Upper lobe of left lung (tissue), 6 donors: ENCODE measurements at regions not wholly inside any gene's neighbourhood (a gene's known extent, or its start where the extent isn't known, plus 50 kb on each side); places are given as distances from the start of the nearest gene placed in this dataset.
A peak's percentile ranks its signal among the peaks of the same experiment; 100 is the strongest.

Experiments
- ATAC-seq, 2 donors: fragments of 200-7000 bp; cut with Tn5 transposase; one replicate each; pipeline ENCODE4 v1.9.1; 2022; ENCODE audit warnings: mild to moderate bottlenecking in 2 of 2, moderate library complexity in 2 of 2; ENCODE audit not compliant: low FRiP score in 2 of 2
- DNase-seq, 2 donors: peaks; one replicate each; pipeline ENCODE4 v3.0.0-alpha.2; 2019 to 2020
- H3K27ac ChIP-seq, 4 donors: fragments of 200-600 bp; sonication (generic); one replicate each; pipeline ENCODE4 v1.5.1; 2016 to 2019
- H3K27me3 ChIP-seq, 4 donors: fragments of 200-600 bp; sonication (generic); one replicate each; pipeline ENCODE4 v1.5.1; 2017 to 2019
- H3K36me3 ChIP-seq, 4 donors: fragments of 200-600 bp; sonication (generic); one replicate each; pipeline ENCODE4 v1.5.1; 2016 to 2019
- H3K4me1 ChIP-seq, 4 donors: fragments of 200-600 bp; sonication (generic); one replicate each; pipeline ENCODE4 v1.5.1; 2018 to 2019
- H3K4me3 ChIP-seq, 4 donors: fragments of 200-600 bp; sonication (generic); one replicate each; pipeline ENCODE4 v1.5.1; 2017 to 2019; ENCODE audit warnings: mild to moderate bottlenecking in 2 of 4, moderate library complexity in 1 of 4
- H3K9me3 ChIP-seq, 4 donors: fragments of 200-600 bp; sonication (generic); one replicate each; pipeline ENCODE4 v1.5.1; 2018 to 2019
- EP300 ChIP-seq, 4 donors: sonication (generic); formaldehyde crosslinking; IDR thresholded peaks; one replicate each; pipeline ENCODE4 v1.5.1; 2017; ENCODE audit warnings: antibody characterized with exemption in 4 of 4, control low read depth in 2 of 4
- POLR2A ChIP-seq, 4 donors: fragments of 450-650 bp; IDR thresholded peaks; one replicate each; pipeline ENCODE4 v1.5.1; 2016 to 2017; ENCODE audit warnings: antibody characterized with exemption in 4 of 4, mild to moderate bottlenecking in 2 of 4
- POLR2AphosphoS5 ChIP-seq, 2 donors: sonication (generic); formaldehyde crosslinking; IDR thresholded peaks; one replicate each; pipeline ENCODE4 v1.5.1; 2017; ENCODE audit warnings: antibody characterized with exemption in 2 of 2
- WGBS, 2 donors: methylation state at CpG; one replicate each; pipeline ENCODE4 v1.1.5; 2017 to 2018; 5-methylcytosine and 5-hydroxymethylcytosine counted together
- TF ChIP-seq, protein P1 (sequence below), 6 experiments: fragments of 450-650 bp in 4 of 6; fragments of 200-600 bp in 2 of 6; sonication (generic) in 2 of 6; IDR thresholded peaks; one replicate each; pipeline ENCODE4 v1.5.1; 2016 to 2019; ENCODE audit warnings: antibody characterized with exemption in 6 of 6
- donor health status: DM: no; HTN: no; CAD: no; lungs with moderate emphysema.
- donor health status: DM: no; HTN: yes; CAD: no; lungs with severe emphysema.

GRCh38 chr4:176971576-176972115 is 178.9 kb upstream of the VEGFC start:
- H3K4me1 ChIP-seq: no peaks in the 10 kb centered on the region
- no peaks in the 10 kb centered on the region for H3K9me3 ChIP-seq
- DNase-seq (no peak), ATAC-seq (no peak)
- TF ChIP-seq POLR2A (IDR thresholded peaks at IDR 0.05) (no peak), EP300 (IDR thresholded peaks at IDR 0.05) (no peak), POLR2AphosphoS5 (IDR thresholded peaks at IDR 0.05) (no peak)
- TF ChIP-seq, protein P1, sequence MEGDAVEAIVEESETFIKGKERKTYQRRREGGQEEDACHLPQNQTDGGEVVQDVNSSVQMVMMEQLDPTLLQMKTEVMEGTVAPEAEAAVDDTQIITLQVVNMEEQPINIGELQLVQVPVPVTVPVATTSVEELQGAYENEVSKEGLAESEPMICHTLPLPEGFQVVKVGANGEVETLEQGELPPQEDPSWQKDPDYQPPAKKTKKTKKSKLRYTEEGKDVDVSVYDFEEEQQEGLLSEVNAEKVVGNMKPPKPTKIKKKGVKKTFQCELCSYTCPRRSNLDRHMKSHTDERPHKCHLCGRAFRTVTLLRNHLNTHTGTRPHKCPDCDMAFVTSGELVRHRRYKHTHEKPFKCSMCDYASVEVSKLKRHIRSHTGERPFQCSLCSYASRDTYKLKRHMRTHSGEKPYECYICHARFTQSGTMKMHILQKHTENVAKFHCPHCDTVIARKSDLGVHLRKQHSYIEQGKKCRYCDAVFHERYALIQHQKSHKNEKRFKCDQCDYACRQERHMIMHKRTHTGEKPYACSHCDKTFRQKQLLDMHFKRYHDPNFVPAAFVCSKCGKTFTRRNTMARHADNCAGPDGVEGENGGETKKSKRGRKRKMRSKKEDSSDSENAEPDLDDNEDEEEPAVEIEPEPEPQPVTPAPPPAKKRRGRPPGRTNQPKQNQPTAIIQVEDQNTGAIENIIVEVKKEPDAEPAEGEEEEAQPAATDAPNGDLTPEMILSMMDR (IDR thresholded peaks at IDR 0.05): no peak
- WGBS, 2 donors: 89 to 90% methylated on average over 7 of the region's 7 CpGs
- no peak overlapping the region for H3K4me3 ChIP-seq
- no peaks in the 10 kb centered on the region for H3K36me3 ChIP-seq
- no peak overlapping the region for H3K27ac ChIP-seq
- no peaks in the 10 kb centered on the region for H3K27me3 ChIP-seq

GRCh38 chr4:176979416-176979815 is 186.7 kb upstream of the VEGFC start:
- no peak for ATAC-seq
- DNase-seq: no peak
- 54 to 59% methylated on average over 1 of the region's 1 CpG for WGBS, 2 donors
- Histone ChIP-seq H3K36me3 (no peaks in the 10 kb centered on the region), H3K27me3 (no peaks in the 10 kb centered on the region), H3K9me3 (no peaks in the 10 kb centered on the region), H3K4me3 (no peak overlapping the region), H3K27ac (no peak overlapping the region), H3K4me1 (no peaks in the 10 kb centered on the region)
- TF ChIP-seq, protein P1 (IDR thresholded peaks at IDR 0.05): no peak

GRCh38 chr4:176981074-176981473 is 188.4 kb upstream of the VEGFC start:
- Histone ChIP-seq H3K36me3 (no peaks in the 10 kb centered on the region), H3K27me3 (no peaks in the 10 kb centered on the region), H3K4me3 (no peak overlapping the region), H3K4me1 (no peaks in the 10 kb centered on the region), H3K27ac (peak overlapping the region in 1 of 4 donors; percentile 41), H3K9me3 (no peaks in the 10 kb centered on the region)
- ATAC-seq: no peak
- TF ChIP-seq, protein P1 (IDR thresholded peaks at IDR 0.05): no peak
- no peak for TF ChIP-seq POLR2AphosphoS5 (IDR thresholded peaks at IDR 0.05)
- TF ChIP-seq POLR2A (IDR thresholded peaks at IDR 0.05): no peak
- no peak for TF ChIP-seq EP300 (IDR thresholded peaks at IDR 0.05)
- no peak for DNase-seq

DNA sequence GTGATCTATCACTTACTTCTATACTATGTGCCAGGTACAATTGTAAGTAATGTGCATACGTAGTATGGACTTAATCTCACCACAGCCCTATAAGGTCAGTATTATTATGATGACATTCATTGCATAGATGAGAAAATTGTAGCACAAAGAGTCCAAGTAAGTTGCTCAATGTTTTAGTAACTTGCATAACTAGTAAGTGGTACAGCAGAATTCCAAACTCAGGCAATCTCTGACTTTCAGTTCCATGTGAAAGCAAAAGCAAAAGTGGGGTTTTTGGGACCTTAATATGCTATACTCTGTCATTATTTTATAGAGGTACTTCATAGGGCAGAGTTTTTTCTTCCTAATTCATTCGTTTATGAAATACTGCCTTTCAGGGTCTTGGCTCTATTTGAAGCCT is 188.8 kb upstream of the VEGFC start:
- peak overlapping the region in 2 of 4 donors; percentile 14 to 41 for H3K27ac ChIP-seq
- TF ChIP-seq POLR2A (IDR thresholded peaks at IDR 0.05) (no peak), EP300 (IDR thresholded peaks at IDR 0.05) (no peak), POLR2AphosphoS5 (IDR thresholded peaks at IDR 0.05) (no peak)
- TF ChIP-seq, protein P1 (IDR thresholded peaks at IDR 0.05): no peak

GRCh38 chr4:176988226-176988625 is 195.5 kb upstream of the VEGFC start:
- Histone ChIP-seq H3K4me1 (no peaks in the 10 kb centered on the region), H3K4me3 (no peak overlapping the region), H3K9me3 (no peaks in the 10 kb centered on the region), H3K36me3 (no peaks in the 10 kb centered on the region), H3K27ac (no peak overlapping the region), H3K27me3 (no peaks in the 10 kb centered on the region)
- DNase-seq (no peak), ATAC-seq (peak in 1 of 2 donors; percentile 77)
- 17 to 42% methylated on average over 1 of the region's 1 CpG for WGBS, 2 donors
- TF ChIP-seq EP300 (IDR thresholded peaks at IDR 0.05) (no peak), POLR2A (IDR thresholded peaks at IDR 0.05) (no peak), POLR2AphosphoS5 (IDR thresholded peaks at IDR 0.05) (no peak)
- TF ChIP-seq, protein P1 (IDR thresholded peaks at IDR 0.05): no peak

More for the DNA sequence above, 188.8 kb upstream of the VEGFC start:
- WGBS, 2 donors: 69 to 78% methylated on average over 2 of the region's 2 CpGs
- no peak for DNase-seq
- peak in 1 of 2 donors; percentile 72 for ATAC-seq
- no peak overlapping the region for H3K4me3 ChIP-seq
- H3K36me3 ChIP-seq: no peaks in the 10 kb centered on the region
- no peaks in the 10 kb centered on the region for H3K4me1 ChIP-seq
- no peaks in the 10 kb centered on the region for H3K9me3 ChIP-seq
- H3K27me3 ChIP-seq: no peaks in the 10 kb centered on the region
